ENCODE measurements at regions not wholly inside any gene's neighbourhood (a gene's known extent, or its start where the extent isn't known, plus 50 kb on each side); places are given as distances from the start of the nearest gene placed in this dataset.
"Not testable (repeated sequence)": the region's sequence is repeated elsewhere in the genome, so short reads cannot be mapped to it uniquely, and the experiment has no call there.

GRCh38 chr18:76710646-76711520, 111.5 kb upstream of the ZNF236 start:
- no peaks in the 10 kb centered on the region for H3K9me3 ChIP-seq
- ATAC-seq (no peak), DNase-seq (no peak)
- intact Hi-C loops (cut with DNase I) = no loop called here
- H3K4me1 ChIP-seq = no peaks in the 10 kb centered on the region
- no peak overlapping the region for H3K4me3 ChIP-seq
- H3K27ac ChIP-seq = no peak overlapping the region
- TF ChIP-seq CTCF (IDR thresholded peaks at IDR 0.05) = no peak
- H3K36me3 ChIP-seq = no peaks in the 10 kb centered on the region
- H3K27me3 ChIP-seq (ENCODE audit: low read depth) = no peaks in the 10 kb centered on the region

GRCh38 chr18:76709659-76710645, 112.4 kb upstream of the ZNF236 start:
- ATAC-seq (peak; percentile 83 to 85), DNase-seq (peak; percentile 81)
- Histone ChIP-seq H3K9me3 (no peaks in the 10 kb centered on the region), H3K4me1 (no peaks in the 10 kb centered on the region), H3K27ac (no peak overlapping the region), H3K27me3 (ENCODE audit: low read depth) (no peaks in the 10 kb centered on the region), H3K4me3 (no peak overlapping the region), H3K36me3 (no peaks in the 10 kb centered on the region)
- peak; percentile 89 for TF ChIP-seq CTCF (IDR thresholded peaks at IDR 0.05)
- intact Hi-C loops (cut with DNase I) = no loop called here

GRCh38 chr18:76708722-76709353, 113.5 kb upstream of the ZNF236 start:
- H3K9me3 ChIP-seq = no peaks in the 10 kb centered on the region
- H3K4me1 ChIP-seq = no peaks in the 10 kb centered on the region
- DNase-seq (no peak), ATAC-seq (no peak)
- TF ChIP-seq CTCF (IDR thresholded peaks at IDR 0.05) = no peak
- H3K27ac ChIP-seq = no peak overlapping the region
- H3K27me3 ChIP-seq (ENCODE audit: low read depth) = peaks cover 3% of the 10 kb centered on the region
- intact Hi-C loops (cut with DNase I) = no loop called here
- no peak overlapping the region for H3K4me3 ChIP-seq
- H3K36me3 ChIP-seq = no peaks in the 10 kb centered on the region

GRCh38 chr18:76708071-76708721, 114.2 kb upstream of the ZNF236 start:
- no peak overlapping the region for H3K27ac ChIP-seq
- DNase-seq = no peak
- intact Hi-C loops (cut with DNase I) = no loop called here
- H3K4me3 ChIP-seq = no peak overlapping the region
- no peak for ATAC-seq
- no peaks in the 10 kb centered on the region for H3K36me3 ChIP-seq
- H3K9me3 ChIP-seq = no peaks in the 10 kb centered on the region
- no peaks in the 10 kb centered on the region for H3K4me1 ChIP-seq
- H3K27me3 ChIP-seq (ENCODE audit: low read depth) = peaks cover 3% of the 10 kb centered on the region
- no peak for TF ChIP-seq CTCF (IDR thresholded peaks at IDR 0.05)

- no peaks in the 10 kb centered on the region for H3K36me3 ChIP-seq
Observed at GRCh38 chr18:76707534-76707933, 114.8 kb upstream of the ZNF236 start.

GRCh38 chr18:76704589-76704988, 117.8 kb upstream of the ZNF236 start:
- intact Hi-C loops (cut with DNase I); H3K4me1 ChIP-seq; H3K27ac ChIP-seq; H3K27me3 ChIP-seq (ENCODE audit: low read depth); DNase-seq; H3K36me3 ChIP-seq; H3K4me3 ChIP-seq; ATAC-seq; H3K9me3 ChIP-seq: not testable (repeated sequence)

More at GRCh38 chr18:76707534-76707933, 114.8 kb upstream of the ZNF236 start:
- intact Hi-C loops (cut with DNase I) = no loop called here
- DNase-seq (no peak), ATAC-seq (no peak)
- peaks cover 3% of the 10 kb centered on the region for H3K27me3 ChIP-seq (ENCODE audit: low read depth)
- no peak for TF ChIP-seq CTCF (IDR thresholded peaks at IDR 0.05)
- no peaks in the 10 kb centered on the region for H3K4me1 ChIP-seq
- no peaks in the 10 kb centered on the region for H3K9me3 ChIP-seq
- no peak overlapping the region for H3K27ac ChIP-seq
- H3K4me3 ChIP-seq = no peak overlapping the region
